ENCODE measurements at regions not wholly inside any gene's neighbourhood (a gene's known extent, or its start where the extent isn't known, plus 50 kb on each side); places are given as distances from the start of the nearest gene placed in this dataset.
"Not testable (repeated sequence)": the region's sequence is repeated elsewhere in the genome, so short reads cannot be mapped to it uniquely, and the experiment has no call there.

- Mint-ChIP-seq H3K27me3 (peaks cover 4% of the 10 kb centered on the region), H3K4me3 (no peak overlapping the region), H3K36me3 (no peaks in the 10 kb centered on the region), H3K9me3 (no peaks in the 10 kb centered on the region), H3K4me1 (no peaks in the 10 kb centered on the region), H3K27ac (no peak overlapping the region)
Observed at GRCh38 chr18:2164644-2165550, 406.4 kb downstream of the METTL4 start.

- H3K27ac Mint-ChIP-seq, H3K27me3 Mint-ChIP-seq, H3K4me1 Mint-ChIP-seq, H3K4me3 Mint-ChIP-seq, H3K36me3 Mint-ChIP-seq, H3K9me3 Mint-ChIP-seq: not testable (repeated sequence)
Observed at GRCh38 chr18:2166876-2167275, 404.4 kb downstream of the METTL4 start.

- Mint-ChIP-seq H3K36me3 (no peaks in the 10 kb centered on the region), H3K4me1 (no peaks in the 10 kb centered on the region), H3K9me3 (no peaks in the 10 kb centered on the region), H3K4me3 (no peak overlapping the region), H3K27ac (no peak overlapping the region), H3K27me3 (peaks cover 7% of the 10 kb centered on the region)
Observed at GRCh38 chr18:2168022-2168421, 403.3 kb downstream of the METTL4 start.

- Mint-ChIP-seq H3K27me3 (peaks cover 5% of the 10 kb centered on the region), H3K36me3 (no peaks in the 10 kb centered on the region), H3K9me3 (no peaks in the 10 kb centered on the region), H3K27ac (no peak overlapping the region), H3K4me1 (no peaks in the 10 kb centered on the region), H3K4me3 (no peak overlapping the region)
Observed at GRCh38 chr18:2169656-2170055, 401.6 kb downstream of the METTL4 start.

- H3K9me3 Mint-ChIP-seq, result no peaks in the 10 kb centered on the region
- no peaks in the 10 kb centered on the region for H3K36me3 Mint-ChIP-seq
- H3K4me1 Mint-ChIP-seq, result no peaks in the 10 kb centered on the region
- H3K27ac Mint-ChIP-seq, result no peak overlapping the region
- H3K4me3 Mint-ChIP-seq, result no peak overlapping the region
- H3K27me3 Mint-ChIP-seq, result peaks cover 3% of the 10 kb centered on the region
Observed at GRCh38 chr18:2171840-2172625, 399.3 kb downstream of the METTL4 start.

GRCh38 chr18:2172881-2173280 lies 398.4 kb downstream of the METTL4 start:
- Mint-ChIP-seq H3K27ac (no peak overlapping the region), H3K4me3 (no peak overlapping the region), H3K9me3 (no peaks in the 10 kb centered on the region), H3K4me1 (no peaks in the 10 kb centered on the region), H3K27me3 (peaks cover 3% of the 10 kb centered on the region), H3K36me3 (no peaks in the 10 kb centered on the region)

- no peaks in the 10 kb centered on the region for H3K4me1 Mint-ChIP-seq
- no peaks in the 10 kb centered on the region for H3K9me3 Mint-ChIP-seq
- H3K4me3 Mint-ChIP-seq, result no peak overlapping the region
- peaks cover 3% of the 10 kb centered on the region for H3K27me3 Mint-ChIP-seq
- H3K27ac Mint-ChIP-seq, result no peak overlapping the region
- H3K36me3 Mint-ChIP-seq, result no peaks in the 10 kb centered on the region
Observed at GRCh38 chr18:2173486-2173885, 397.8 kb downstream of the METTL4 start.

- no peaks in the 10 kb centered on the region for H3K9me3 Mint-ChIP-seq
- no peaks in the 10 kb centered on the region for H3K36me3 Mint-ChIP-seq
- H3K4me3 Mint-ChIP-seq, result no peak overlapping the region
- H3K4me1 Mint-ChIP-seq, result no peaks in the 10 kb centered on the region
- H3K27me3 Mint-ChIP-seq, result peaks cover 7% of the 10 kb centered on the region
- H3K27ac Mint-ChIP-seq, result no peak overlapping the region
Observed at GRCh38 chr18:2178036-2178435, 393.3 kb downstream of the METTL4 start.

GRCh38 chr18:2179498-2180183 lies 391.7 kb downstream of the METTL4 start:
- Mint-ChIP-seq H3K9me3 (no peaks in the 10 kb centered on the region), H3K27me3 (peaks cover 8% of the 10 kb centered on the region), H3K4me3 (no peak overlapping the region), H3K27ac (no peak overlapping the region), H3K36me3 (no peaks in the 10 kb centered on the region), H3K4me1 (no peaks in the 10 kb centered on the region)

- Mint-ChIP-seq H3K36me3 (no peaks in the 10 kb centered on the region), H3K27me3 (peaks cover 8% of the 10 kb centered on the region), H3K4me3 (no peak overlapping the region), H3K9me3 (no peaks in the 10 kb centered on the region), H3K4me1 (no peaks in the 10 kb centered on the region), H3K27ac (no peak overlapping the region)
Observed at GRCh38 chr18:2180586-2180985, 390.7 kb downstream of the METTL4 start.

GRCh38 chr18:2183432-2183831 lies 387.9 kb downstream of the METTL4 start:
- Mint-ChIP-seq H3K9me3 (no peaks in the 10 kb centered on the region), H3K4me3 (no peak overlapping the region), H3K4me1 (no peaks in the 10 kb centered on the region), H3K27me3 (peaks cover 8% of the 10 kb centered on the region), H3K36me3 (no peaks in the 10 kb centered on the region), H3K27ac (no peak overlapping the region)

- H3K4me3 Mint-ChIP-seq, result no peak overlapping the region
- no peaks in the 10 kb centered on the region for H3K4me1 Mint-ChIP-seq
- no peak overlapping the region for H3K27ac Mint-ChIP-seq
- H3K27me3 Mint-ChIP-seq, result peaks cover 10% of the 10 kb centered on the region
- peaks cover 9% of the 10 kb centered on the region for H3K9me3 Mint-ChIP-seq
- no peaks in the 10 kb centered on the region for H3K36me3 Mint-ChIP-seq
Observed at GRCh38 chr18:2186967-2187366, 384.3 kb downstream of the METTL4 start.

- Mint-ChIP-seq H3K27me3 (peaks cover 9% of the 10 kb centered on the region), H3K9me3 (peaks cover 17% of the 10 kb centered on the region), H3K4me1 (no peaks in the 10 kb centered on the region), H3K27ac (no peak overlapping the region), H3K4me3 (no peak overlapping the region), H3K36me3 (no peaks in the 10 kb centered on the region)
Observed at GRCh38 chr18:2188258-2188657, 383.0 kb downstream of the METTL4 start.

- Mint-ChIP-seq H3K4me3 (no peak overlapping the region), H3K9me3 (peaks cover 22% of the 10 kb centered on the region)
Observed at GRCh38 chr18:2191180-2191790, 380.0 kb downstream of the METTL4 start.

GRCh38 chr18:2192562-2192961 lies 378.7 kb downstream of the METTL4 start:
- no peak overlapping the region for H3K27ac Mint-ChIP-seq
- H3K4me3 Mint-ChIP-seq, result no peak overlapping the region
- no peaks in the 10 kb centered on the region for H3K4me1 Mint-ChIP-seq
- H3K36me3 Mint-ChIP-seq, result no peaks in the 10 kb centered on the region
- peaks cover 22% of the 10 kb centered on the region for H3K9me3 Mint-ChIP-seq
- H3K27me3 Mint-ChIP-seq, result peaks cover 9% of the 10 kb centered on the region

More at GRCh38 chr18:2191180-2191790, 380.0 kb downstream of the METTL4 start:
- Mint-ChIP-seq H3K4me1 (no peaks in the 10 kb centered on the region), H3K27me3 (peaks cover 8% of the 10 kb centered on the region), H3K36me3 (no peaks in the 10 kb centered on the region), H3K27ac (no peak overlapping the region)

Measured in activated naive CD4-positive, alpha-beta T cell treated with anti-CD3 and anti-CD28 coated beads, Interleukin-2, amount 50 U/mL, for 24 hours (primary cell).